Astrocyte (in vitro differentiated cells and primary cell): ENCODE measurements at regions not wholly inside any gene's neighbourhood (a gene's known extent, or its start where the extent isn't known, plus 50 kb on each side); places are given as distances from the start of the nearest gene placed in this dataset.

Source experiments
- DNase-seq: peaks from one replicate; pipeline ENCODE4 v3.0.0-alpha.2; 2010; ENCODE audit warnings: low read depth
- FAIRE-seq: peaks from 2 replicates; lab custom pipeline; 2011; peaks lifted over from hg19 to GRCh38; lab: Jason Lieb, UNC
- H2AFZ ChIP-seq: 2 replicates; pipeline ENCODE4 v1.6.0; 2012; ENCODE audit warnings: low read depth, low read length, inconsistent platforms
- H3K27ac ChIP-seq: 2 replicates; pipeline ENCODE4 v1.5.1; 2011; ENCODE audit warnings: low read depth, low read length, inconsistent platforms
- H3K27me3 ChIP-seq: 2 replicates; pipeline ENCODE4 v1.6.0; 2011; ENCODE audit warnings: low read length, inconsistent platforms; ENCODE audit not compliant: insufficient read depth
- H3K36me3 ChIP-seq: 2 replicates; pipeline ENCODE4 v1.5.1; 2011; ENCODE audit warnings: low read length, inconsistent platforms; ENCODE audit not compliant: insufficient read depth
- H3K4me1 ChIP-seq: 2 replicates; pipeline ENCODE4 v1.5.1; 2011; ENCODE audit warnings: low read length, inconsistent platforms; ENCODE audit not compliant: insufficient read depth
- H3K4me2 ChIP-seq: 2 replicates; pipeline ENCODE4 v1.6.0; 2012; ENCODE audit warnings: low read length, inconsistent platforms
- H3K4me3 ChIP-seq: 2 replicates; pipeline ENCODE4 v1.5.1; 2011; ENCODE audit warnings: low read depth, mild to moderate bottlenecking, low read length, inconsistent platforms; ENCODE audit not compliant: insufficient read depth
- H3K79me2 ChIP-seq: 2 replicates; pipeline ENCODE4 v1.6.0; 2012; ENCODE audit warnings: mild to moderate bottlenecking, low read length, inconsistent platforms; ENCODE audit not compliant: insufficient read depth
- H3K9ac ChIP-seq: 2 replicates; pipeline ENCODE4 v1.6.0; 2012; ENCODE audit warnings: mild to moderate bottlenecking, low read length, inconsistent platforms
- H3K9me3 ChIP-seq: 2 replicates; pipeline ENCODE4 v1.5.1; 2012; ENCODE audit warnings: low read depth, mild to moderate bottlenecking, low read length, inconsistent platforms; ENCODE audit not compliant: insufficient read depth
- H4K20me1 ChIP-seq: 2 replicates; pipeline ENCODE4 v1.6.0; 2012; ENCODE audit warnings: low read length, inconsistent platforms; ENCODE audit not compliant: insufficient read depth
- H3K27ac Mint-ChIP-seq: one replicate; pipeline ENCODE4 v1.8.0; 2021; ENCODE audit warnings: mild to moderate bottlenecking, mixed read lengths; ENCODE audit not compliant: unreplicated experiment
- H3K27me3 Mint-ChIP-seq: one replicate; pipeline ENCODE4 v1.8.0; 2021; ENCODE audit warnings: low read depth, mixed read lengths; ENCODE audit not compliant: unreplicated experiment
- H3K36me3 Mint-ChIP-seq: one replicate; pipeline ENCODE4 v1.8.0; 2021; ENCODE audit warnings: low read depth, mixed read lengths; ENCODE audit not compliant: unreplicated experiment
- H3K4me1 Mint-ChIP-seq: one replicate; pipeline ENCODE4 v1.8.0; 2021; ENCODE audit warnings: low read depth, mixed read lengths; ENCODE audit not compliant: unreplicated experiment
- H3K4me3 Mint-ChIP-seq: one replicate; pipeline ENCODE4 v1.8.0; 2021; ENCODE audit warnings: mild to moderate bottlenecking, moderate library complexity, mixed read lengths; ENCODE audit not compliant: unreplicated experiment
- H3K9me3 Mint-ChIP-seq: one replicate; pipeline ENCODE4 v1.8.0; 2021; ENCODE audit warnings: mild to moderate bottlenecking, mixed read lengths; ENCODE audit not compliant: unreplicated experiment
- EZH2 ChIP-seq: IDR thresholded peaks from 2 replicates; pipeline ENCODE4 v1.6.1; 2012; ENCODE audit warnings: mild to moderate bottlenecking, low read length, inconsistent platforms; ENCODE audit not compliant: insufficient read depth
- TF ChIP-seq, protein P1 (sequence below): IDR thresholded peaks from 2 replicates; pipeline ENCODE4 v1.5.1; 2011; ENCODE audit warnings: low read depth, mild to moderate bottlenecking, inconsistent platforms, low read length, moderate library complexity; ENCODE audit not compliant: insufficient read depth

DNA sequence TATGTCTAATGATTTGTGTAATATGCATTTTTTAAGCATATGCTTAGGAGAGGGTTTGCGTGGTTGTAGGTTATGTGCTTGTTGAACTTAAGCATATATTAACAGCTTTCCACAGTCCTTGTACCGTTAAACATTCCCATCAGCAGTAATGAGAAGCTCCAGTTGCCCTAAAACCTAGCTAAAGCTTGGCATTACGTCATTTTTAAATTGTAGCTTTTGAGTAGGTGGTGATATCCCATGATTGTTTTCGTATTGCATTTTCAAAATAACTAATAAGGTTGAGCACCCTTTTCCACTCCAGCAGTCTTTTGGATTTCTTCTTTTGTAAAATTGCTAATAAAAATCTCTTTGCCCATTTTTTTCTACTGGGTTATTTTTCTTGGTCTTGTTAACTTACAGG is 453.1 kb upstream of the GCFC2 start:
- Histone ChIP-seq H2AFZ (no peak overlapping the region), H3K4me3 (no peak overlapping the region), H4K20me1 (no peaks in the 10 kb centered on the region), H3K27me3 (no peaks in the 10 kb centered on the region), H3K4me2 (no peak overlapping the region), H3K9me3 (no peaks in the 10 kb centered on the region), H3K79me2 (no peaks in the 10 kb centered on the region), H3K9ac (no peak overlapping the region), H3K36me3 (no peaks in the 10 kb centered on the region), H3K4me1 (no peaks in the 10 kb centered on the region), H3K27ac (no peak overlapping the region)
- Mint-ChIP-seq H3K4me3 (no peak overlapping the region), H3K4me1 (peaks cover 3% of the 10 kb centered on the region), H3K27me3 (no peaks in the 10 kb centered on the region), H3K27ac (no peak overlapping the region), H3K36me3 (no peaks in the 10 kb centered on the region), H3K9me3 (no peaks in the 10 kb centered on the region)
- DNase-seq, result no peak
- no peak for FAIRE-seq
- TF ChIP-seq EZH2, result no peak
- TF ChIP-seq, protein P1, sequence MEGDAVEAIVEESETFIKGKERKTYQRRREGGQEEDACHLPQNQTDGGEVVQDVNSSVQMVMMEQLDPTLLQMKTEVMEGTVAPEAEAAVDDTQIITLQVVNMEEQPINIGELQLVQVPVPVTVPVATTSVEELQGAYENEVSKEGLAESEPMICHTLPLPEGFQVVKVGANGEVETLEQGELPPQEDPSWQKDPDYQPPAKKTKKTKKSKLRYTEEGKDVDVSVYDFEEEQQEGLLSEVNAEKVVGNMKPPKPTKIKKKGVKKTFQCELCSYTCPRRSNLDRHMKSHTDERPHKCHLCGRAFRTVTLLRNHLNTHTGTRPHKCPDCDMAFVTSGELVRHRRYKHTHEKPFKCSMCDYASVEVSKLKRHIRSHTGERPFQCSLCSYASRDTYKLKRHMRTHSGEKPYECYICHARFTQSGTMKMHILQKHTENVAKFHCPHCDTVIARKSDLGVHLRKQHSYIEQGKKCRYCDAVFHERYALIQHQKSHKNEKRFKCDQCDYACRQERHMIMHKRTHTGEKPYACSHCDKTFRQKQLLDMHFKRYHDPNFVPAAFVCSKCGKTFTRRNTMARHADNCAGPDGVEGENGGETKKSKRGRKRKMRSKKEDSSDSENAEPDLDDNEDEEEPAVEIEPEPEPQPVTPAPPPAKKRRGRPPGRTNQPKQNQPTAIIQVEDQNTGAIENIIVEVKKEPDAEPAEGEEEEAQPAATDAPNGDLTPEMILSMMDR, result no peak

DNA sequence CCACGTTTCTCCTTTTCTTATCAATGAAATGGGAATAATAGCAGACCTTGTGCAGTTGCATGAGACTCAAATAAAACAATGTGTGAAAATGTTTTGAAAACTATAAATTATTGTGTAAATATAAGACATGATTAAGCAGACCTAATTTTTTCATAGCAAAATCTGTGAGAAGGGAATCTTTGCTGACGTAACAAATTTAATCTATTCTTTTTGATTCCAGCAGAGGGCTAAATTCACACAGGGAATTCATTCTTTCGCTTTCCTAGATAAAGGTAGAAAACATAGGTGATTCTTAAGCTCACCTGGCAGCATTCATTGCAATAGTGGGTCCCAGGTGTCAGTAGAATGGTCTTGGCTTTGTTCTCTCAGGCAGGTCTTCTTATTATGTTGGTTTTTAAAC is 450.0 kb upstream of the GCFC2 start:
- no peaks in the 10 kb centered on the region for H3K36me3 ChIP-seq
- no peaks in the 10 kb centered on the region for H3K27me3 ChIP-seq
- H3K4me3 ChIP-seq, result no peak overlapping the region
- DNase-seq, result no peak
- H3K9me3 ChIP-seq, result no peaks in the 10 kb centered on the region
- Mint-ChIP-seq H3K27me3 (no peaks in the 10 kb centered on the region), H3K4me1 (peaks cover 3% of the 10 kb centered on the region), H3K27ac (no peak overlapping the region), H3K36me3 (no peaks in the 10 kb centered on the region), H3K9me3 (no peaks in the 10 kb centered on the region), H3K4me3 (no peak overlapping the region)
- TF ChIP-seq, protein P1, result no peak
- TF ChIP-seq EZH2, result no peak
- H2AFZ ChIP-seq, result no peak overlapping the region
- no peak for FAIRE-seq
- no peaks in the 10 kb centered on the region for H3K4me1 ChIP-seq
- no peaks in the 10 kb centered on the region for H4K20me1 ChIP-seq
- no peak overlapping the region for H3K4me2 ChIP-seq
- no peaks in the 10 kb centered on the region for H3K79me2 ChIP-seq
- no peak overlapping the region for H3K27ac ChIP-seq
- no peak overlapping the region for H3K9ac ChIP-seq

DNA sequence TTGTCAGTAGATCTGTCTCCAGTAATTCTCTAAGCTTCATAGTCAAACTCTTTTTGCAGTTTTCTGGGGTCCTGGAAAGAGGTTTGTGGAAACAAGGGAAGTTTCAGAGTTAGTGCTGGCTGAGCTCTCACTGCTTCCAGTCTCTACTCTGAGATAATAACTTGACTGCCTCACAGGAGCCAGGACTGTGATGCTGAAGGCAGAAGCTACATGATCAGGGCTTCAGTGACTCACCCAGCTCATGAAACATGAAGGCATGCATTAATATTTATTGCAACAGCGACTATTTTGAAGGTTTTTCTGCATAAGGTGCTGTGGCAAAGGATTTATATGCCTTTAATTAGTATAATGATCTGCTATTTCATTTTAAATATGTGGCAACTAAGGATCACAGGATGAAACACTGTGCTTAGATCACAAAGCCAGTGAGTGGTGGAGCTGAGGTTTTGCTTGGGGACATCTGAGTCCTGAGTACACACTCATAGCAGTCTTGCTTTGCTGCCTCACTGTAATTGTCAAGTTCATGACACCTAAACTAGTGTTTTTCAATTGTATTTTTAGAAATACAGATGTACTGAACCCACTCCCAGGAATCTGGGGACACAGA is 448.4 kb upstream of the GCFC2 start:
- Histone ChIP-seq H2AFZ (no peak overlapping the region), H3K4me2 (no peak overlapping the region), H3K9ac (no peak overlapping the region), H3K4me3 (no peak overlapping the region), H3K79me2 (no peaks in the 10 kb centered on the region), H4K20me1 (no peaks in the 10 kb centered on the region), H3K27ac (no peak overlapping the region), H3K36me3 (no peaks in the 10 kb centered on the region), H3K9me3 (no peaks in the 10 kb centered on the region), H3K27me3 (no peaks in the 10 kb centered on the region), H3K4me1 (no peaks in the 10 kb centered on the region)
- H3K9me3 Mint-ChIP-seq, result no peaks in the 10 kb centered on the region
- DNase-seq (no peak), FAIRE-seq (no peak)
- no peaks in the 10 kb centered on the region for H3K27me3 Mint-ChIP-seq
- no peak for TF ChIP-seq EZH2
- TF ChIP-seq, protein P1, result no peak
- no peaks in the 10 kb centered on the region for H3K36me3 Mint-ChIP-seq
- no peak overlapping the region for H3K27ac Mint-ChIP-seq
- H3K4me1 Mint-ChIP-seq, result peaks cover 3% of the 10 kb centered on the region
- H3K4me3 Mint-ChIP-seq, result no peak overlapping the region
